SW 1271 (cell line): ENCODE measurements at regions not wholly inside any gene's neighbourhood (a gene's known extent, or its start where the extent isn't known, plus 50 kb on each side); places are given as distances from the start of the nearest gene placed in this dataset.

Source experiments
- DNase-seq, 2 experiments: peaks; one replicate each; lab custom pipeline; 2025; lab: John Stamatoyannopoulos, UW

GRCh38 chr10:3691482-3691881 is 93.5 kb downstream of the KLF6 start:
- DNase-seq, result no peak

DNA sequence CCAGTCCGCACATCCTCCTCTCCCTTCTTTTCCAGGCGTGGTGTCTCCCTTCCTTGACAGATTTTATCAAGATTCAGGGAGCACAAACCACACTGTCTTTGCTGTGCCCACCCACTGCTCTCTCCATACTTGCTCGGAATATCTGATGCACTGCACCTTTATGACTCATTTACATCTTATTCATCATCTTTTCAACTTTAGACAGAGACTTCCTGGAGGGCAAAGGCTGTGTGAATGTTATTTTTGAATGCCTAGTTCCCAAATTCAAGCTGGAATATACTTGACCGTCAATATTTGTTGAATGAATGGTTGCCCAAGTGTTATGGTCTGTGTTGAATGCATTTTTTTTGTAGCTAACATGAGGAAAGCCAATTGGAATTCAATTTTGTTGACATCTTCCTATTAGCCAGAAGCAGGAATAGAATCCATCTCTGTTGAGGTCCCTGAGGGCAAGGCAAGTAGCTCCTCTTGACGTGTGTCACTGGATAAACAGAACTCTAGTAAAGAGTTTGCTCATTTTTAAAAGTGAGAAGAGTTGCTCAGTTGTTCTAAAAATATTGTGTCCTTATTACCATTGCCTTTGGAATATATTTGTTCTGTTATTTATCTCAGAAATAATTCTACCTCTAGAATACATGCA is 95.0 kb downstream of the KLF6 start:
- DNase-seq, result no peak

GRCh38 chr10:3687510-3688081 is 97.4 kb downstream of the KLF6 start:
- DNase-seq, result no peak

DNA sequence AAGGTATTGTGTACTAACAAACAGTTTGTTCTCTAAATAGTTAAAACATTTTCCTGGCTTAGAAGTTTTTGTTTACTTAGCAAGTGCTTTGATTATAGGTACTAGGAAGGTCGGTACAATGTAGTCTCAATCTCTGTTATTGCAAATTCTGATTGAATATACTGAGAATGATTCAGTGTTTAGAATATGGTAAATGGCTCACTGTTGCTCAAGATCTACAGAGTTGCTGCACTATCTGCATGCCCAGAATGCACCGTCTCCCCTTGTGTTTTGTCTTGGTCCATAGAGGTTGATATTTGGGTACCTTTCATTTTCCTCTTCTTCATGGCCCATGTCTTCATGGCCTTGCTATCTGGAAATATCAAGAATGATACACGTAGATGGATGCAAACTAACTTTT is 99.6 kb downstream of the KLF6 start:
- DNase-seq, result no peak

DNA sequence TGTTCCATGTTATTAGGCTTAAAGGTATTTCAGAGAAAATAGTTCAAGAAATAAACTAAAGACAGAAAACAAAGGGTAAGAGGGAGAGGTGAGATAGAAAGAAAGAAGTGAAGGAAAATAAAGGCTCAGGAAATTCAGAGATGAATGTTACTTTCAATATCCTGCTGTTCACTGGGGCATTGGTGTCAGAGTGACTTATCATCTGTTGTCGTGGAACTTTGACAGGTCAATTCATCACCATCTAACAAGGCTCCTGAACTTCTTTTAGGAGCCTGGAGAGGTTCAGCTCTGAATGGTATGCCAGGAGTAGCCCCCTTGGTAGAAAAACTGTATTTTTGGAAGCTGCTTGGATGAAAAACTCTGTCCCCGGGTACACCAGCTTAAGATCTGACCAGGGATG is 100.1 kb downstream of the KLF6 start:
- no peak for DNase-seq

DNA sequence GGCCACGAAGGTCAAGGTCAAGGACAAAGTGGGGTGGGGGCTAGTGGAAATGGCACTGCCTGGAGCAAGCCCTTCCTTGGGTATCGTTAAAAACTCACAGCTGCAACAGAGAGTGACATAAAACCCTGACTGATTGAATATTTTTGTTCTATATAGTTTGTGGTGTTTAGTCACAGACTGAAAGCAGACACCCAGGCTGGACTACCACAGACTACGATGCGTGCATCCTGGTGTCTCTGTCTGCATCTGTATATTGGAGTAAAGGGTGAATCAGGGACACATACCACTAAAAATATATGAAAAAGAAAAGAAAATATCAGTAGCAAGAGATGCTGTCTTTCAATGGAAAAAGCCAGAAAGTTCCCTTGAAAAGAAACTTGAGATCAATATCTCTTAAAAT is 101.4 kb downstream of the KLF6 start:
- no peak for DNase-seq

DNA sequence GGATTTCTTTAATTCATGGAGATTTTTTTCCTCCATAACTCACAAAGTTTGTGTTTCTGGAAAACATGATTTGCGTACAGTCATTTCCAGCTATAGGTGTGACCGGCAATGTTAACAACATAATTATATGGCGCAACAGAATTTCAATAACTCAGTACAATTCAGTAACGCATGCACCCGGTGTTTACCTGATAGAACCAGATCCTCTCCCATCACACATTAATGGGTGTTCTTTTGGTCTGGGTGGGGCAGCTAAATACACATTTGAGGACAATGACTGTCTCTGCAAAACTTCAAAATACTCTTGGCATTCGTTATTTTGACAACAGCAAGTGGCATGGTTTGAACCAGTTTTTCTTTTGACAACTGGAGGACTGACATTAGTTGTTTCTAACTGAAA is 102.3 kb downstream of the KLF6 start:
- no peak for DNase-seq

GRCh38 chr10:3681642-3682554 is 103.1 kb downstream of the KLF6 start:
- DNase-seq, result no peak

DNA sequence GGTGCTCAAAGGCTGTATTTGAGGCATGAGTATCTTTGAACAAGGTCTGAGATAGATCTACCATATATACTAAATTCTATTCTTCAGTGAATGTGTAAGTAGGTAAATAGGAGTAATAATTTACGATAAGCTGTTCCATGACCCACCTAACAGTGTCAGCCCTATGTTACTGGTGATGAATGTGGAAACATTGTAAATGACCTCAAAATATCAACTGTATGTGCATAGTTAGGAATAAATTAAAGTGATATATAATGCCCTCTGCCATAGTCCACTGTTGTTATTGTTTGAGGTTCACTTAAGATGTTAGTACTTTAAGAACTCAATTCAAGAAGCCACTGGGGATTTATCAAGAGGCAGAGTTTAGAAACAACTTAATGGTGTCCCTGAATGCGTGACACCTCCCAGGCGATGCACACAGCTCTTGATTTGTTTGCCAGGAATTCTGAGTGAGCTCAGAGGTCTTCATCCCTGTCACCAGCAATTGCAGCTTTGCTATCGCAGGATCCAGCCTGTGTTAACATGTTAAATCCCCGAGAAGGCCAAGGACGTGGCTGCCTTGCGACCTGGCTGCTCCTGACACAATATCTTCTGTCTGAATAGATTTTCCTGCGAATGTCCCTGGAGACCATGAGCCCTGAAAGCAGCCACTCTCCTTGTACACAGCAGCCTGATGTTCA is 104.9 kb downstream of the KLF6 start:
- DNase-seq, result no peak

GRCh38 chr10:3678629-3679227 is 106.3 kb downstream of the KLF6 start:
- DNase-seq, result no peak

GRCh38 chr10:3676564-3676963 is 108.4 kb downstream of the KLF6 start:
- no peak for DNase-seq

DNA sequence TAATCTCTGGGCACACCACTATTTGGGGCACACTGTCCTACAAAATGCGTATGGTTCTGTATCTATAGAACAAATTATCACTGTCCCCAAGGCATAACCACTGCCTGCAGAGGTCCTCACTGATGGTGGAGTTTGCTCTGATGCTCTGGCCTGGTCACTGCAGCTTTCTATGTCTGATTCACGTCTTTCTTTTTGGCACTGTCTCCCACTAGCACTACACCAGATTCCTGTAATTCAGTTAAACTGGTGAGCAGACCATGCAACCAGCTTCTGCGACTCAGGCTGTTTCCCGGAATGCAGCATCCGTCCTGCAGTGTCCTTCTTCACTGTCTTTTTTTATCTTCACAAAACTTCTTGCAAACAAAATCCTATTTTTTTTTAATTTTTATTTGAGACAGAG is 112.8 kb downstream of the KLF6 start:
- DNase-seq, result no peak

- no peak for DNase-seq
Measured at GRCh38 chr10:3671386-3671955, 113.5 kb downstream of the KLF6 start.

DNA sequence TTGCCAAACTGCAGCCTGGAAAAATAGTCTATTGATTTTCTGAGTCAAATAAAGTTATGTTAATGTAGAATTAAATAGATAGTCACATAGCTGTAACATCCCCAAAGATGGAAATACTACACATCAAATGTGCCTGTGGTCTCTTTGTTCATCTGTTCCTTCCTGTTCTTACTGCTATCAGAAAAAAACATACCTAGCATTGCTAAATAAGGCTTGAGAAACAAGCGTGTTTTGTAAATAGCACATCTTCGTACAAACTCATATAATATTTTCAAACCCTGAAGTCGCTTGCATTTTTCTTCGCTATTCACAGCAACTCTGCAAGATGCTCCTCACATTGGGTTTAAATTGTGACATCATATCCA is 116.1 kb downstream of the KLF6 start:
- no peak for DNase-seq

- DNase-seq, result no peak
Measured at GRCh38 chr10:3668276-3668965, 116.6 kb downstream of the KLF6 start.

- DNase-seq, result no peak
Measured at GRCh38 chr10:3666525-3667302, 118.3 kb downstream of the KLF6 start.

DNA sequence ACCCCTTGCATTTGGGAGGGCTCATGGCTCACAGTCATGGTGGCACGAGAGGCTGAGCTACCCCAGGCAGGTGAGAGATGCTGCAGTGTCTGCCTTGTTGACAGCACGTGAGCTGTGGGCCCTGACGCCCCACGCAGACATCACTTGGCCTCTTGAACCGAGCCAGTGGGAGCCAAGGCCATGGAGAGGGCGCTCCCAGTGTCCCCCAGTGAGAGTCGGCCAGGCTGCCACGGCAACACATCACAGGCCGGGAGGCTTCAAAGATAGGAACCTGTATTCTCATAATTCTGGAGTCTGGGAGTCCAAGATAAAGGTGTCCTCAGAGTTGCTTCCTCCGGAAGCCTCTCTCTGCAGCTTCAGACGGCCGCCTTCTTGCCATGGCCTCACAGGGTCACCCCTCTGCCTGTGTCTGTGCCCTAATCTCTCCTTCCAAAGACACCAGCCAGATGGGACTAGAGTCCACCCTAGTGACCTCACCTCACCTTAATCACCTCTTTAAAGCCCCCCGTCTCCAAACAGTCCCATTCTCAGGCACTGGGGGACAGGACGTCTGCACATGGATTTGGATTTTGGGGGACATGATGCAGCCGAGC is 119.6 kb downstream of the KLF6 start:
- DNase-seq, result no peak

- no peak for DNase-seq
Measured at GRCh38 chr10:3662775-3663174, 122.2 kb downstream of the KLF6 start.

DNA sequence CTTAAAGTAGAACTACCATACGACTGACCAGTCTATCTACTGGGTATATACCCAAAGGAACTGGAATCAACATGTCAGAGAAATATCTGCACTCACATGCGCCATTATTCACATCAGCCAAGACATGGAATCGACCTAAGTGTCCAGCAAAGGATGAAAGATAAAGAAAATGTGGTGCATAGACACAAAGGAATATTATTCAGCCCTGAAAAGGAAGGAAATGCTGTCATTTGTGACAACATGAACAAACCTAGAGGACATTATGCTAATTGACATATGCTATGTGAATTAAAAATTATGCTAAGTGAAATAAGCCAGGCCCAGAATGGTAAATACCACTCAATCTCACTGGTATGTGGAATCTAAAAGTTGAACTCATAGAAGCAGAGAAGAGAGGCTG is 123.7 kb downstream of the KLF6 start:
- no peak for DNase-seq

- DNase-seq, result no peak
Measured at GRCh38 chr10:3660753-3661152, 124.3 kb downstream of the KLF6 start.
